Thyroid gland (tissue), 4 donors: ENCODE measurements at regions not wholly inside any gene's neighbourhood (a gene's known extent, or its start where the extent isn't known, plus 50 kb on each side); places are given as distances from the start of the nearest gene placed in this dataset.

Source experiments
- DNase-seq, 2 donors: peaks; one replicate each; pipeline ENCODE4 v3.0.0-alpha.2; 2019
- H3K27ac ChIP-seq, 3 donors: fragments of 200-600 bp; sonication (generic); 1 replicate in 2 of 3; 2 replicates in 1 of 3; pipeline ENCODE4 v1.5.1; 2016 to 2019; ENCODE audit warnings: mild to moderate bottlenecking in 1 of 3, moderate library complexity in 1 of 3
- H3K27me3 ChIP-seq: fragments of 200-600 bp; sonication (generic); one replicate; pipeline ENCODE4 v1.5.1; 2019
- H3K36me3 ChIP-seq, 2 donors: fragments of 200-600 bp; sonication (generic); one replicate each; pipeline ENCODE4 v1.5.1; 2016 to 2019
- H3K4me1 ChIP-seq, 2 donors: fragments of 200-600 bp; sonication (generic); one replicate each; pipeline ENCODE4 v1.5.1; 2017 to 2019
- H3K4me3 ChIP-seq, 3 donors: fragments of 200-600 bp; sonication (generic); replicated peaks in 1 of 3; 1 replicate in 2 of 3; 2 replicates in 1 of 3; pipeline ENCODE4 v1.5.1; 2016; ENCODE audit warnings: mild to moderate bottlenecking in 1 of 3
- H3K9me3 ChIP-seq: fragments of 200-600 bp; sonication (generic); one replicate; pipeline ENCODE4 v1.5.1; 2017
- POLR2A ChIP-seq, 2 donors: fragments of 450-650 bp; IDR thresholded peaks; one replicate each; pipeline ENCODE4 v1.6.1; 2017; ENCODE audit warnings: antibody characterized with exemption in 2 of 2, mild to moderate bottlenecking in 2 of 2, moderate library complexity in 1 of 2
- WGBS, 2 donors: methylation state at CpG; one replicate each; pipeline ENCODE4 v1.1.5; 2017; 5-methylcytosine and 5-hydroxymethylcytosine counted together
- intact Hi-C: fragments of 100-400 bp; cut with DNase I; formaldehyde crosslinking; loops from one replicate; pipeline ENCODE4 v1.15.1; 2023
- TF ChIP-seq, protein P1 (sequence below), 6 experiments: fragments of 200-600 bp in 3 of 6; fragments of 450-650 bp in 3 of 6; sonication (generic) in 3 of 6; IDR thresholded peaks; one replicate each; pipeline ENCODE4 v1.5.1; 2016 to 2019; ENCODE audit warnings: antibody characterized with exemption in 6 of 6, mild to moderate bottlenecking in 2 of 6, inconsistent platforms in 1 of 6, moderate library complexity in 1 of 6

DNA sequence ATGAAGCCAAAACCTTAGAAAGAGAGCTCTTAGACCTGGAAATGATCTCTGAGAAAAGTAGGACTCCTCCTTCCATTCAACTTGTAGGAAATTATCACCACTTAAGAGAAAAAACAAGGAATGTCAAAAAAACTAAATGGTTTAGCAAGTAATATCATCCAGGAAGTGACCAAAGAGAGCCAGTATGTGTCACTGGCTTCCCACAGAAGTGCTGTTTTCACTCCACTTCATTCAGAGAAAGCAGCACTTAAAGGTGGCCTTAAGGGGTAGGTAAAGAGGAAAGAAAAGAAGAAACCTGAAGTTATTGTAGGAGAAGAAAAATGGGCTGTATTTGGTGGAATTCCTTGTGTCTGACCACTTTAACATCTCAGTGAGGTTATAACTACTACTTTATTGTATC is 414.4 kb upstream of the ETAA1 start:
- H3K27ac ChIP-seq, result no peak overlapping the region
- no peaks in the 10 kb centered on the region for H3K9me3 ChIP-seq
- no peaks in the 10 kb centered on the region for H3K4me1 ChIP-seq
- DNase-seq, result no peak
- no peaks in the 10 kb centered on the region for H3K36me3 ChIP-seq
- H3K4me3 ChIP-seq, result no peak overlapping the region
- TF ChIP-seq POLR2A (IDR thresholded peaks at IDR 0.05), result no peak
- TF ChIP-seq, protein P1, sequence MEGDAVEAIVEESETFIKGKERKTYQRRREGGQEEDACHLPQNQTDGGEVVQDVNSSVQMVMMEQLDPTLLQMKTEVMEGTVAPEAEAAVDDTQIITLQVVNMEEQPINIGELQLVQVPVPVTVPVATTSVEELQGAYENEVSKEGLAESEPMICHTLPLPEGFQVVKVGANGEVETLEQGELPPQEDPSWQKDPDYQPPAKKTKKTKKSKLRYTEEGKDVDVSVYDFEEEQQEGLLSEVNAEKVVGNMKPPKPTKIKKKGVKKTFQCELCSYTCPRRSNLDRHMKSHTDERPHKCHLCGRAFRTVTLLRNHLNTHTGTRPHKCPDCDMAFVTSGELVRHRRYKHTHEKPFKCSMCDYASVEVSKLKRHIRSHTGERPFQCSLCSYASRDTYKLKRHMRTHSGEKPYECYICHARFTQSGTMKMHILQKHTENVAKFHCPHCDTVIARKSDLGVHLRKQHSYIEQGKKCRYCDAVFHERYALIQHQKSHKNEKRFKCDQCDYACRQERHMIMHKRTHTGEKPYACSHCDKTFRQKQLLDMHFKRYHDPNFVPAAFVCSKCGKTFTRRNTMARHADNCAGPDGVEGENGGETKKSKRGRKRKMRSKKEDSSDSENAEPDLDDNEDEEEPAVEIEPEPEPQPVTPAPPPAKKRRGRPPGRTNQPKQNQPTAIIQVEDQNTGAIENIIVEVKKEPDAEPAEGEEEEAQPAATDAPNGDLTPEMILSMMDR (IDR thresholded peaks at IDR 0.05), result peak in 3 of 6 experiments; percentile 22 to 26 (median 23)
- H3K27me3 ChIP-seq, result no peaks in the 10 kb centered on the region
- intact Hi-C loops, result no loop called here

DNA sequence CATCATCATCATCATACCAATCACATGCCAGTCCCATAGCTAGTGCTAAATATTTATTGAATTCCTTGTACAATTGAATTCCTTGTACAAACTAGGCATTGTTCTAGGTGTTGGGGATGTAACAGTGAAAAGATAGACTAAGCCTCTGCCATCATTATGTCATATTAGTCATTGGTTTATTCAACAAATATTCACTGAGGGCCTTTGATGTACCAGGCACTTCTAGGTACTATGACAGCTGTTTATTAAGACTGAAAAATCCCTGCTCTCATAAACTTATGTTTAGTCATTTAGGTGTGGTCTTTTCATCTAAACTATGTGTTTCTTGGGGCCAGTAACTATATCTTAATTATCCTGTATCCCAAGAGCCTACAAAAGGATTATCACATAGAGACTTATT is 412.3 kb upstream of the ETAA1 start:
- Histone ChIP-seq H3K4me1 (no peaks in the 10 kb centered on the region), H3K9me3 (no peaks in the 10 kb centered on the region), H3K27me3 (no peaks in the 10 kb centered on the region), H3K27ac (no peak overlapping the region), H3K4me3 (no peak overlapping the region), H3K36me3 (no peaks in the 10 kb centered on the region)
- no peak for DNase-seq
- intact Hi-C loops, result no loop called here
- TF ChIP-seq, protein P1 (IDR thresholded peaks at IDR 0.05), result no peak
- TF ChIP-seq POLR2A (IDR thresholded peaks at IDR 0.05), result no peak

DNA sequence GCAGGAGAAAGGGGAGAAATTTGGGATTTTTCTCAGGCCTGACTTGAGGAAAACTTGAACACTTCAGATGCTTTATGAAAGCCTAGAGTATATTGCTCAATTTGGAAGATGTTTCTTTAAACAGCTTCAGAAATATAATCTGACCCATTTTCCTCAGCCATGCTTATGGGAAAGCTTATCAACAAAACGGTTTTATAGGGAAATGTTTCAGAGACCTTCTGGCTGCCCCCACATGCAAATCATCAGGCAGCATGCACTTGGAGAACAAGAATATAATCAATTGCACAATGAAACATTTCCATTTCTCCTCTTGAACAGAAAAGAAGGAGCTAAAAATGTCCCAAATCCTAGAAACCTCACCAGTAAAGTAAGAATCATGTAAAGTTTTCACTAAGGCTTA is 411.2 kb upstream of the ETAA1 start:
- intact Hi-C loops, result no loop called here
- H3K27ac ChIP-seq, result no peak overlapping the region
- TF ChIP-seq POLR2A (IDR thresholded peaks at IDR 0.05), result no peak
- TF ChIP-seq, protein P1 (IDR thresholded peaks at IDR 0.05), result no peak
- no peak overlapping the region for H3K4me3 ChIP-seq
- 70 to 75% methylated on average over 1 of the region's 1 CpG for WGBS, 2 donors
- no peak for DNase-seq
- H3K36me3 ChIP-seq, result no peaks in the 10 kb centered on the region
- no peaks in the 10 kb centered on the region for H3K9me3 ChIP-seq
- no peaks in the 10 kb centered on the region for H3K4me1 ChIP-seq
- no peaks in the 10 kb centered on the region for H3K27me3 ChIP-seq

- TF ChIP-seq, protein P1 (IDR thresholded peaks at IDR 0.05), result no peak
- TF ChIP-seq POLR2A (IDR thresholded peaks at IDR 0.05), result no peak
- no peaks in the 10 kb centered on the region for H3K4me1 ChIP-seq
- no peaks in the 10 kb centered on the region for H3K36me3 ChIP-seq
- no peak overlapping the region for H3K4me3 ChIP-seq
- WGBS, 2 donors, result 91 to 95% methylated on average over 4 of the region's 4 CpGs
- H3K9me3 ChIP-seq, result no peaks in the 10 kb centered on the region
- no peak for DNase-seq
- H3K27me3 ChIP-seq, result no peaks in the 10 kb centered on the region
- intact Hi-C loops, result no loop called here
- no peak overlapping the region for H3K27ac ChIP-seq
These were observed 409.4 kb upstream of the ETAA1 start for GRCh38 chr2:66987733-66988132.

- Histone ChIP-seq H3K9me3 (no peaks in the 10 kb centered on the region), H3K27ac (no peak overlapping the region), H3K36me3 (no peaks in the 10 kb centered on the region), H3K4me3 (no peak overlapping the region), H3K27me3 (no peaks in the 10 kb centered on the region), H3K4me1 (no peaks in the 10 kb centered on the region)
- 61 to 75% methylated on average over 1 of the region's 1 CpG for WGBS, 2 donors
- TF ChIP-seq POLR2A (IDR thresholded peaks at IDR 0.05), result no peak
- TF ChIP-seq, protein P1 (IDR thresholded peaks at IDR 0.05), result no peak
- intact Hi-C loops, result no loop called here
- DNase-seq, result no peak
These were observed 402.5 kb upstream of the ETAA1 start for GRCh38 chr2:66994654-66995053.
